Testis (tissue), 2 donors: ENCODE measurements at regions not wholly inside any gene's neighbourhood (a gene's known extent, or its start where the extent isn't known, plus 50 kb on each side); places are given as distances from the start of the nearest gene placed in this dataset.
"Not testable (repeated sequence)": the region's sequence is repeated elsewhere in the genome, so short reads cannot be mapped to it uniquely, and the experiment has no call there.

Experiments
- DNase-seq: peaks from one replicate; pipeline ENCODE4 v3.0.0-alpha.2; 2019
- H3K27ac ChIP-seq, 2 donors: fragments of 200-600 bp; sonication (generic); one replicate each; pipeline ENCODE4 v1.5.1; 2019
- H3K27me3 ChIP-seq: fragments of 200-600 bp; sonication (generic); one replicate; pipeline ENCODE4 v1.5.1; 2019
- H3K36me3 ChIP-seq: fragments of 200-600 bp; sonication (generic); one replicate; pipeline ENCODE4 v1.5.1; 2017; ENCODE audit warnings: low read depth; ENCODE audit errors: missing control alignments
- H3K4me1 ChIP-seq: fragments of 200-600 bp; sonication (generic); one replicate; pipeline ENCODE4 v1.5.1; 2019
- H3K4me3 ChIP-seq, 2 donors: fragments of 200-600 bp; sonication (generic); one replicate each; pipeline ENCODE4 v1.5.1; 2017 to 2019
- H3K9me3 ChIP-seq: fragments of 200-600 bp; sonication (generic); one replicate; pipeline ENCODE4 v1.5.1; 2017
- CTCF ChIP-seq, 3 experiments: fragments of 450-650 bp in 2 of 3; fragments of 200-600 bp in 1 of 3; sonication (generic) in 1 of 3; IDR thresholded peaks; one replicate each; pipeline ENCODE4 v1.5.1; 2016 to 2019; ENCODE audit warnings: antibody characterized with exemption in 3 of 3, mild to moderate bottlenecking in 2 of 3, moderate library complexity in 1 of 3
- POLR2A ChIP-seq: fragments of 450-650 bp; IDR thresholded peaks from one replicate; pipeline ENCODE4 v1.6.1; 2017; ENCODE audit warnings: antibody characterized with exemption, mild to moderate bottlenecking, moderate library complexity
- WGBS, 2 donors: methylation state at CpG; one replicate each; pipeline ENCODE4 v1.1.5; 2018; 5-methylcytosine and 5-hydroxymethylcytosine counted together
- intact Hi-C: fragments of 100-400 bp; cut with DNase I; formaldehyde crosslinking; loops from one replicate; pipeline ENCODE4 v1.15.1; 2023; ENCODE audit warnings: low total_unique reads

DNA sequence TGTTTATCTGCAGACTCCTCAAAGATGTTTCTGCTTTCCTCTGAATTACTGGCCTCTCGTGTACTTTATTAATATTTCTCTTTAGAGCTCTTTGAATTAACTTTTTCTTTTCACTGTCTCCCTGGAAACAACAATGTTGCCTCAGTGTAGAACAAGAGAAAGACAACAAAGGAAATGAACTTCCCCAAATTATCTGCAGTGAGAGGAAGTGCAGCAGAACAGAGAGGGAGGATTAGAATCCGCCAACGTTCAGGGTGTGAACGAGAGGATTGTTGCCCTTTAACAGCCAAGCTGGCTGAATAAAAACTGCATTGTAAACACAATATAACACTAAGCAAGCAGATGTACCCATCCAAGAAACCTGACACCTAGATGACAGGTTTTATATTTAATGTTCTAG is 375.9 kb downstream of the GALC start:
- H3K36me3 ChIP-seq, result no peaks in the 10 kb centered on the region
- no peaks in the 10 kb centered on the region for H3K4me1 ChIP-seq
- H3K27ac ChIP-seq, result no peak overlapping the region
- no peak for TF ChIP-seq CTCF (IDR thresholded peaks at IDR 0.05)
- intact Hi-C loops, result no loop called here
- no peak overlapping the region for H3K4me3 ChIP-seq
- H3K9me3 ChIP-seq, result no peaks in the 10 kb centered on the region
- H3K27me3 ChIP-seq, result no peaks in the 10 kb centered on the region
- no peak for DNase-seq
- 36 to 46% methylated on average over 4 of the region's 4 CpGs for WGBS, 2 donors

GRCh38 chr14:87615822-87616679 is 376.9 kb downstream of the GALC start:
- no peaks in the 10 kb centered on the region for H3K27me3 ChIP-seq
- no peak overlapping the region for H3K4me3 ChIP-seq
- no peaks in the 10 kb centered on the region for H3K36me3 ChIP-seq
- H3K9me3 ChIP-seq, result no peaks in the 10 kb centered on the region
- peak; percentile 84 for DNase-seq
- no peaks in the 10 kb centered on the region for H3K4me1 ChIP-seq
- TF ChIP-seq CTCF (IDR thresholded peaks at IDR 0.05) (peak; percentile 26 to 70 (median 62)), POLR2A (no peak)
- 47 to 51% methylated on average over 12 of the region's 12 CpGs for WGBS, 2 donors
- H3K27ac ChIP-seq, result no peak overlapping the region
- intact Hi-C loops, result no loop called here

DNA sequence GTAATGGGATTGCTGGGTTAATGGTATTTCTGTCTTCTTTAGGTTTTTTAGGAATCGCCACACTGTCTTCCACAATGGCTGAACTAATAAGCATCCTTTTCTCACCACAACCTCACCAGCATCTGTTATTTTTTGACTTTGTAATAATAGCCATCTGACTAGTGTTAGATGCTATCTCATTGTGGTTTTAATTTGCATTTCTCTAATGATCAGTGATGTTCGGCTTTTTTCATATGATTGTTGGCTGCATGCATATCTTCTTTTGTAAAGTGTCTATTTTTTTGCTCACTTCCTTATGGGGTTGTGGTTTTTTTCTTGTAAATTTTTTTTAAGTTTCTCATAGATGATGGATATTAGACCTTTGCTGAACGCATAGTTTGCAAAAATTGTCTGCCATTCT is 377.9 kb downstream of the GALC start:
- WGBS, 2 donors, result 81 to 89% methylated on average over 3 of the region's 3 CpGs
- Histone ChIP-seq H3K27ac (no peak overlapping the region), H3K4me1 (no peaks in the 10 kb centered on the region), H3K4me3 (no peak overlapping the region), H3K27me3 (no peaks in the 10 kb centered on the region), H3K36me3 (no peaks in the 10 kb centered on the region), H3K9me3 (no peaks in the 10 kb centered on the region)
- no peak for TF ChIP-seq CTCF (IDR thresholded peaks at IDR 0.05)
- no peak for TF ChIP-seq POLR2A
- no peak for DNase-seq
- intact Hi-C loops, result no loop called here

GRCh38 chr14:87613881-87614280 is 379.1 kb downstream of the GALC start:
- no peak overlapping the region for H3K27ac ChIP-seq
- TF ChIP-seq POLR2A, result no peak
- no peak for DNase-seq
- 72% methylated on average over 2 of the region's 2 CpGs for WGBS, 2 donors
- intact Hi-C loops, result no loop called here
- no peaks in the 10 kb centered on the region for H3K4me1 ChIP-seq
- H3K27me3 ChIP-seq, result no peaks in the 10 kb centered on the region
- H3K9me3 ChIP-seq, result no peaks in the 10 kb centered on the region
- H3K36me3 ChIP-seq, result no peaks in the 10 kb centered on the region
- no peak overlapping the region for H3K4me3 ChIP-seq

DNA sequence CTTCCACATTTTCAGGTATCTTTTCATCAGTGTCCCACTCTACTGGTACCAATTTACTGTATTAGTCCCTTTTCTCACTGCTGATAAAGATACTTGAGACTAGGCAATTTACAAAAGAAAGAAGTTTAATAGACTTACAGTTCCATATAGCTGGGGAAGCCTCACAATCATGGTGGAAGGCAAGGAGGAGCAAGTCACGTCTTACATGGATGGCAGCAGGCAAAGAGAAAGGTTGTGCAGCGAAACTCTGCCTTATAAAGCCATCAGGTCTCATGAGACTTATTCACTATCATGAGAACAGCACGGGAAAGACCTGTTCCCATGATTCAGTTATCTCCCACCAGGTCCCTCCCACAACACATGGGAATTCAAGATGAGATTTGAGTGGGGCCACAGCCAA is 385.9 kb downstream of the GALC start:
- DNase-seq, H3K4me3 ChIP-seq, H3K27ac ChIP-seq, intact Hi-C loops, H3K36me3 ChIP-seq, H3K4me1 ChIP-seq, H3K27me3 ChIP-seq, H3K9me3 ChIP-seq: not testable (repeated sequence)
- 88 to 92% methylated on average over 3 of the region's 3 CpGs for WGBS, 2 donors

DNA sequence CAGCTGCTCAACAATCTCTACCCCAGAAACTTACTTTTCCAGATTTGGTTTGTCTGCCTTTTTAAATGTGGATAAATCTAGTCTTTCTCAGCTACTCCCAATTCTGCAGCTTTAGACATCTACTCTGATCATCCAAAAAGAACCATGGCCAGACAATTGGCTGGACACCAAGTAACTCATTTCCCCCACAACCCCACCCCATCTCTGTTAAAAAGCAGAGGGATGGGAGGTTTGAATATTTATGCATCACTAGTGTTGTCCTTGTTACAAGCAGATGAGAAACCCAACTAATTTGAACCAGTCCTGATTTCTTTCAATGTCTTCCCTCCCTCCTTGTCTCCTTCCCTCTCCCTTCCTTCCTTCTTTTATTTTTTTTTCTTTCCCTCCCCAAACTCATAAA is 391.9 kb downstream of the GALC start:
- intact Hi-C loops, result no loop called here
- no peak for DNase-seq
- Histone ChIP-seq H3K4me1 (no peaks in the 10 kb centered on the region), H3K9me3 (no peaks in the 10 kb centered on the region), H3K27ac (no peak overlapping the region), H3K4me3 (no peak overlapping the region), H3K36me3 (no peaks in the 10 kb centered on the region), H3K27me3 (no peaks in the 10 kb centered on the region)
- no peak for TF ChIP-seq POLR2A
- no peak for TF ChIP-seq CTCF (IDR thresholded peaks at IDR 0.05)
